Activated CD8-positive, alpha-beta T cell treated with anti-CD3 and anti-CD28 coated beads for 36 hours (primary cell): ENCODE measurements at regions not wholly inside any gene's neighbourhood (a gene's known extent, or its start where the extent isn't known, plus 50 kb on each side); places are given as distances from the start of the nearest gene placed in this dataset.

Experiments
- ATAC-seq: fragments of 200-7000 bp; cut with Tn5 transposase; one replicate; pipeline ENCODE4 v1.10.0; 2021; ENCODE audit warnings: mild to moderate bottlenecking, moderate library complexity
- CTCF ChIA-PET: fragments of 350-600 bp; sonication (Branson Sonifier 250); formaldehyde crosslinking; loops from one replicate; lab custom pipeline; 2021; ENCODE audit warnings: antibody characterized with exemption; lab: Charles Lee
- POLR2A ChIA-PET: fragments of 350-600 bp; sonication (Branson Sonifier 250); formaldehyde crosslinking; loops from one replicate; lab custom pipeline; 2021; ENCODE audit warnings: antibody characterized with exemption; lab: Charles Lee
- DNase-seq: peaks from one replicate; pipeline ENCODE4 v3.0.0-alpha.2; 2020
- H3K27ac Mint-ChIP-seq: one replicate; pipeline ENCODE4 v1.8.0; 2021; ENCODE audit warnings: mild to moderate bottlenecking, mixed read lengths
- H3K27me3 Mint-ChIP-seq: one replicate; pipeline ENCODE4 v1.8.0; 2021; ENCODE audit warnings: mixed read lengths
- H3K36me3 Mint-ChIP-seq: one replicate; pipeline ENCODE4 v1.8.0; 2021; ENCODE audit warnings: low read depth, mixed read lengths
- H3K4me1 Mint-ChIP-seq: one replicate; pipeline ENCODE4 v1.8.0; 2021; ENCODE audit warnings: low read depth, mixed read lengths
- H3K4me3 Mint-ChIP-seq: one replicate; pipeline ENCODE4 v1.8.0; 2021; ENCODE audit warnings: mild to moderate bottlenecking, moderate library complexity, mixed read lengths
- H3K9me3 Mint-ChIP-seq: one replicate; pipeline ENCODE4 v1.8.0; 2021; ENCODE audit warnings: mixed read lengths
- CTCF ChIP-seq: fragments of 200-600 bp; IDR thresholded peaks from one replicate; pipeline ENCODE4 v1.8.0; 2022; ENCODE audit warnings: antibody characterized with exemption, mild to moderate bottlenecking
- intact Hi-C: fragments of 100-400 bp; cut with micrococcal nuclease; formaldehyde crosslinking; loops from one replicate; pipeline ENCODE4 v1.10.0; 2022

GRCh38 chr22:48346911-48347310 lies 1480.8 kb downstream of the BRD1 start:
- Mint-ChIP-seq H3K27me3 (peaks cover 1% of the 10 kb centered on the region), H3K27ac (no peak overlapping the region), H3K4me3 (no peak overlapping the region), H3K36me3 (no peaks in the 10 kb centered on the region), H3K4me1 (no peaks in the 10 kb centered on the region), H3K9me3 (no peaks in the 10 kb centered on the region)
- no peak for ATAC-seq
- no peak for TF ChIP-seq CTCF
- POLR2A ChIA-PET: no interaction called here
- CTCF ChIA-PET: no interaction called here
- intact Hi-C loops: no loop called here
- DNase-seq: no peak

DNA sequence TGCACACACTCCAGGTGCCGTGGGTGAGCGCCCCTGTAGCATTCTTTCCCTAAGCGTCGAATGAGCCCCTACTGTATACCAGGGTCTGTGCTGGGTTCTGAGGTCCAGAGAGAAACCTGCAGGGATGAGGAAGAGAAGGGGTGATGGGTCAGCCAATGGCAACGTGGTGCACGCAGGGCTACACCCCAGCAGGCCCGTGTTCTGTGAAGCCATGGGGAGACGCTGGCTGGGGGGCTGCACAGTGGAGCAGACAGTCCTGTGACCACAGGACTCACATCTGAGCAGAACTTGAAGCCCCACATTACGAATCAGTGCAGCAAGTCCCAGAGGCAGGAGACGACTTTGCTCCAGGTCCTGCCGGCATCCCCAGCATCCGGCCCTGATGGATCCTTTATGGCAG lies 1481.4 kb downstream of the BRD1 start:
- ATAC-seq: no peak
- intact Hi-C loops: no loop called here
- Mint-ChIP-seq H3K27ac (no peak overlapping the region), H3K27me3 (peaks cover 1% of the 10 kb centered on the region), H3K4me1 (no peaks in the 10 kb centered on the region), H3K4me3 (no peak overlapping the region), H3K9me3 (no peaks in the 10 kb centered on the region), H3K36me3 (no peaks in the 10 kb centered on the region)
- no peak for TF ChIP-seq CTCF
- ChIA-PET POLR2A (no interaction called here), CTCF (no interaction called here)
- no peak for DNase-seq

GRCh38 chr22:48345631-48346030 lies 1482.0 kb downstream of the BRD1 start:
- Mint-ChIP-seq H3K36me3 (no peaks in the 10 kb centered on the region), H3K4me1 (no peaks in the 10 kb centered on the region)

DNA sequence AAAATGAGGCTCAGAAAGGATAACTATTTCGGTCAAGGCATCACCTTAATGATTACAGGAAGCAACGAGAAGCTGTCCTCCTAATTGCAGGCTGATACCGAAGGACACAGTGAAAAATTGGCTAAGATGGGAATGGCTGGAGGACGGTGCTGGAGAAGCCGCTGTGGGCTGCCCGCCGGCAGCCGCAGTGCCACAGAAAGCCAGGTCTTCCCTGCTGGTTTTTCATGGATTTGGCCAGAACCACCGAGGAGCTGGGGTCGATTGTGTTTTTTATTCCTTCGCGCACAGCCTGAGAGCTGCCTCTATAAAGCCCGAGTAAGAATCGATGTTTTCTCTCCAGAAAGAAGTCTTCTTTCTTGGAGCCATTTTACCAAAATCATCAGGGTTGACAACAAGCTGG lies 1484.2 kb downstream of the BRD1 start:
- CTCF ChIA-PET: no interaction called here
- intact Hi-C loops: no loop called here

More at GRCh38 chr22:48345631-48346030, 1482.0 kb downstream of the BRD1 start:
- DNase-seq: no peak
- TF ChIP-seq CTCF: no peak
- H3K9me3 Mint-ChIP-seq: no peaks in the 10 kb centered on the region
- intact Hi-C loops: no loop called here
- no peak for ATAC-seq
- no peak overlapping the region for H3K4me3 Mint-ChIP-seq
- CTCF ChIA-PET: no interaction called here
- H3K27me3 Mint-ChIP-seq: no peaks in the 10 kb centered on the region
- H3K27ac Mint-ChIP-seq: no peak overlapping the region
- POLR2A ChIA-PET: no interaction called here

GRCh38 chr22:48342732-48343131 lies 1484.9 kb downstream of the BRD1 start:
- ATAC-seq (no peak), DNase-seq (no peak)
- TF ChIP-seq CTCF: no peak
- ChIA-PET CTCF (no interaction called here), POLR2A (no interaction called here)
- H3K4me1 Mint-ChIP-seq: no peaks in the 10 kb centered on the region
- no peak overlapping the region for H3K27ac Mint-ChIP-seq
- H3K36me3 Mint-ChIP-seq: no peaks in the 10 kb centered on the region
- H3K27me3 Mint-ChIP-seq: peaks cover 4% of the 10 kb centered on the region
- intact Hi-C loops: no loop called here
- no peaks in the 10 kb centered on the region for H3K9me3 Mint-ChIP-seq
- no peak overlapping the region for H3K4me3 Mint-ChIP-seq

More for the DNA sequence above, 1484.2 kb downstream of the BRD1 start:
- TF ChIP-seq CTCF: no peak
- Mint-ChIP-seq H3K27me3 (no peaks in the 10 kb centered on the region), H3K27ac (no peak overlapping the region), H3K4me1 (no peaks in the 10 kb centered on the region), H3K36me3 (no peaks in the 10 kb centered on the region), H3K4me3 (no peak overlapping the region), H3K9me3 (no peaks in the 10 kb centered on the region)
- ATAC-seq: no peak
- POLR2A ChIA-PET: no interaction called here
- DNase-seq: no peak
